Activated CD4-positive, alpha-beta T cell treated with anti-CD3 and anti-CD28 coated beads, Interleukin-2, amount 50 U/mL, for 48 hours (primary cell): ENCODE measurements at regions not wholly inside any gene's neighbourhood (a gene's known extent, or its start where the extent isn't known, plus 50 kb on each side); places are given as distances from the start of the nearest gene placed in this dataset.

ENCODE experiments used
- DNase-seq, 2 experiments: peaks; one replicate each; pipeline ENCODE4 v3.0.0-alpha.2; 2020

GRCh38 chr6:130771741-130772140, 55.5 kb upstream of the SMLR1 start:
- DNase-seq, result no peak

- no peak for DNase-seq
Observed at GRCh38 chr6:130773860-130774259, 53.3 kb upstream of the SMLR1 start.

- DNase-seq, result no peak
Observed at GRCh38 chr6:130775411-130776012, 51.7 kb upstream of the SMLR1 start.

GRCh38 chr6:130776287-130776925, 50.8 kb upstream of the SMLR1 start:
- DNase-seq, result no peak
